Bronchial epithelial cell (primary cell): ENCODE measurements at regions not wholly inside any gene's neighbourhood (a gene's known extent, or its start where the extent isn't known, plus 50 kb on each side); places are given as distances from the start of the nearest gene placed in this dataset.

Experiments
- DNase-seq: peaks from one replicate; pipeline ENCODE4 v3.0.0-alpha.2; 2010; ENCODE audit warnings: low read depth
- FAIRE-seq: peaks from 2 replicates; lab custom pipeline; 2011; peaks lifted over from hg19 to GRCh38; lab: Jason Lieb, UNC
- H3K27me3 ChIP-seq: 2 replicates; pipeline ENCODE4 v1.5.1; 2011; ENCODE audit warnings: low read length; ENCODE audit not compliant: control insufficient read depth, insufficient read depth
- H3K36me3 ChIP-seq: 2 replicates; pipeline ENCODE4 v1.5.1; 2011; ENCODE audit warnings: low read length; ENCODE audit not compliant: control insufficient read depth, insufficient read depth
- H3K4me3 ChIP-seq: 2 replicates; pipeline ENCODE4 v1.5.1; 2011; ENCODE audit warnings: mild to moderate bottlenecking, low read depth, low read length, control low read depth
- CTCF ChIP-seq: IDR thresholded peaks from 2 replicates; pipeline ENCODE4 v1.5.1; 2011; ENCODE audit warnings: mild to moderate bottlenecking, moderate library complexity, low read length, control low read depth, inconsistent platforms; ENCODE audit not compliant: insufficient read depth, severe bottlenecking

GRCh38 chr9:135006911-135007570, 80.4 kb upstream of the OLFM1 start:
- no peak for TF ChIP-seq CTCF
- Histone ChIP-seq H3K27me3 (no peaks in the 10 kb centered on the region), H3K4me3 (no peak overlapping the region), H3K36me3 (no peaks in the 10 kb centered on the region)
- DNase-seq: no peak
- FAIRE-seq: no peak

DNA sequence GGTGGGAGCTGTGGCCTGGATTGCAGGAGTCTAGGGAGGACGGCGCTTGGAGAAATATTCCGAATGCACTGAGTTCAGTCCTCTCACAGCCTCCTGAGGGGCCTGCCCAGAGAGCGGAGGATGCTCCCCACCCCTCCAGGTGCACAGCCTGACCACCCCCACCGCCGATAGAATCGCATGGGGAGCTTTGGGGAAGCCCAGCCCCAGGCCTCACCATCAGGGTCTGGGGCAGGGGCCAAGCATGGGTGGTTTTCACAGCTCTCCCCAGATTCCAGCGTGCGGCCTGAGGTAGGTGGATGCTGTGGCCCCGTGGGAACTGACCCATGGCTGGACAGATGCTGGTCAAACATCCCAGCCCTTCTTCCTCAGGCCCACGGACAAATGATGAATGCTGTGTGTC, 79.9 kb upstream of the OLFM1 start:
- H3K36me3 ChIP-seq: no peaks in the 10 kb centered on the region
- TF ChIP-seq CTCF: no peak
- no peaks in the 10 kb centered on the region for H3K27me3 ChIP-seq
- FAIRE-seq (no peak), DNase-seq (no peak)
- H3K4me3 ChIP-seq: no peak overlapping the region

DNA sequence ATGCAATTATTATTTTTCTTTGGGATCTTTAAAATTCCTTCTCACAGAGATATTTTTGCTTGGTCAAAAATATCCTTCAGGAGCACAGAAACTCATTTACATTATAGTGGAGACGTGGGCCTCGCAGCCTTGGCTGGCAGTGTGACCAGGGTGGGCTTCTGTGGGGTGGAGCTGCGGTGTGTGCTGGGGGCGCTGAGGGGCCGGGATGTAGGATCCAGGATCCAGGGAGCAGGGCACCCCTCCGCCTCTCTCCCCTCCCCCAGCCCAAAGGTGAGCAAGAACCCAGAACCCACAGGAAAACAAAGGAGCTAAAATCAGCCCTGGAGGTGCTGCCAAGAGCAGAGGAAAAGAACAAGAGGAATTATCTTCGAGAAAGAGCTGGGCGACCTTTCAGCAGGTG, 79.1 kb upstream of the OLFM1 start:
- no peak for TF ChIP-seq CTCF
- DNase-seq: no peak
- Histone ChIP-seq H3K4me3 (no peak overlapping the region), H3K27me3 (no peaks in the 10 kb centered on the region), H3K36me3 (no peaks in the 10 kb centered on the region)
- FAIRE-seq: no peak

DNA sequence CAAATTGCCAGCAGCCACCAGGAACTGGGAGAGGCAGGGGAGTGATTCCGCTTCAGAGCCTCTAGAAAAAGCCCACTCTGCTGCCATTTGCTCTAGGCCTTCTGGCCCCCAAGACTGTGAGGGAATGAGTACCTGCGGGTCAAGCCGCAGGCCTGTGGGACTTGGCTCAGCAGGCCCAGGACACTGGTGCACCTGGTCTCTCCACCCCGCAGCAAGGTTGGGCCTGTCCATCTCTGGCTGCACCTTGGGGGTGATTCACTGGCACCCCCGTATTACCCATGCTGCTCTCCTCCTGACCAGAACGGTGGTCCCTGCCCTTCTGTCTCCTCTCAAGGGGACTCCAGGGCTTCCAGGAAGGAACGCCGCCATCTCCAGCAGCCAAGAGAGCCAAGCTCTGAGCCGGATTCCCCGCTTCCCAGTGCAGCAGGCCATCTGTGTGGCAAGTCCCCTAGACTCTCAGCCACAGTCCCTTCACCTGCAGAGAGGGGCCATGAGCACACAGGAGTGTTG, 78.4 kb upstream of the OLFM1 start:
- FAIRE-seq (no peak), DNase-seq (no peak)
- Histone ChIP-seq H3K27me3 (no peaks in the 10 kb centered on the region), H3K36me3 (no peaks in the 10 kb centered on the region), H3K4me3 (no peak overlapping the region)
- TF ChIP-seq CTCF: no peak

DNA sequence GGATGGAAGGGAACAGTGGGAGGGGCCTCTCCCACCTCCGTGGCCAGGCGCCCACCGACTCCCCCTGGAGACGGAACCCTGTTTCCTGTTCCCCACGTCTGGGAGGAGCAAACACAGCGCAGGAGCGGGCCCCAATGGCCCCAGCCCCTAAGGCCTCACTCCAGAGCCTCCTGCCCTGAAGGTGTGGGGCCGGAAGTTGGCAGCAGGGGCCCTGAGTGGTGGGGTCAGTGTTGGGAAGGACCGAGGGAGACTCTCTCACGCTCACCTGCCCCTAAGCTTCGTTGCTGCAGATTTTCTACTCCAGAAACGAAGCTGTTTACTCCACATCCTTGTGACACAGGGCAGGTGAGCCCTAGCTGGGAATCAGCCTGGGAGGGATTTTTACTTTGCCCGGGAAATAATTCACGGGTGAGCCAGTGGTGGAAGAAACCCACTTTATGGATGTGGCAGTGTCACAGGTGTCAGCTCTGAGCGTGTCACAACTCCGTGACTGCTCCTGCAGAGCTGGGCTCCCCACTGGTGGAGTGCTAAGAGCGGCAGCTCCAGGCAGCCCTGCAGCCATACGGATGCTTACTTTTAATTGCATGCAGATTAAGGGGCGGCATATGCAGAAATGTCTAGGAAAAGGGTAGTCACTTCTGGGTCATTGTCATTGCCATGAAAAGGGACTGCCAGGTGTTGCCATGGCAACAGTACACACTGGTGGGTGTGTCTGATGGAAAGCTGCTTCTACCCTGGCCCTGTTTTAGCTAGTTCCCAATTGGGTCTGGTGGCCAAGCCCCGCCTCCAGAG, 77.5 kb upstream of the OLFM1 start:
- TF ChIP-seq CTCF: no peak
- H3K4me3 ChIP-seq: no peak overlapping the region
- FAIRE-seq (no peak), DNase-seq (no peak)
- H3K36me3 ChIP-seq: no peaks in the 10 kb centered on the region
- no peaks in the 10 kb centered on the region for H3K27me3 ChIP-seq
